SK-N-SH treated with all-trans-retinoic acid at 6 μM for 48 hours (cell line): ENCODE measurements at regions not wholly inside any gene's neighbourhood (a gene's known extent, or its start where the extent isn't known, plus 50 kb on each side); places are given as distances from the start of the nearest gene placed in this dataset.

Experiments
- ATAC-seq: fragments of 200-7000 bp; cut with Tn5 transposase; 3 replicates; pipeline ENCODE4 v1.9.1; 2020; ENCODE audit warnings: mild to moderate bottlenecking, moderate library complexity
- ARNTL ChIP-seq: fragments of 450-650 bp; formaldehyde crosslinking; IDR thresholded peaks from 2 replicates; pipeline ENCODE4 v1.5.0; 2020; ENCODE audit warnings: low read depth, mild to moderate bottlenecking, moderate library complexity, borderline replicate concordance
- BACH2 ChIP-seq: fragments of 250-450 bp; sonication (Bioruptor Pico); IDR thresholded peaks from 2 replicates; pipeline ENCODE4 v1.9.0; 2021; ENCODE audit warnings: mild to moderate bottlenecking, borderline replicate concordance
- CREB5 ChIP-seq: fragments of 250-450 bp; sonication (Bioruptor Pico); IDR thresholded peaks from 2 replicates; pipeline ENCODE4 v1.5.1; 2020; ENCODE audit warnings: low read depth, mild to moderate bottlenecking, moderate library complexity
- CSDC2 ChIP-seq: fragments of 250-450 bp; sonication (Bioruptor Pico); IDR thresholded peaks from 2 replicates; pipeline ENCODE4 v1.5.0; 2020; ENCODE audit warnings: mild to moderate bottlenecking, moderate library complexity
- CSRNP3 ChIP-seq: fragments of 250-450 bp; sonication (Bioruptor Pico); IDR thresholded peaks from 2 replicates; pipeline ENCODE4 v1.5.1; 2021; ENCODE audit warnings: mild to moderate bottlenecking, moderate library complexity
- ESRRG ChIP-seq: fragments of 250-450 bp; sonication (Bioruptor Pico); IDR thresholded peaks from 2 replicates; pipeline ENCODE4 v1.6.1; 2021; ENCODE audit warnings: mild to moderate bottlenecking
- GLIS3 ChIP-seq: fragments of 250-450 bp; sonication (Bioruptor Pico); IDR thresholded peaks from 2 replicates; pipeline ENCODE4 v1.5.0; 2020; ENCODE audit warnings: mild to moderate bottlenecking, moderate library complexity
- ISL1 ChIP-seq: fragments of 250-450 bp; sonication (Bioruptor Pico); IDR thresholded peaks from 2 replicates; pipeline ENCODE4 v2.1.2; 2022; ENCODE audit warnings: mild to moderate bottlenecking, moderate library complexity
- OSR1 ChIP-seq: fragments of 250-450 bp; sonication (Bioruptor Pico); IDR thresholded peaks from 2 replicates; pipeline ENCODE4 v1.8.0; 2022; ENCODE audit warnings: moderate library complexity, mild to moderate bottlenecking, inconsistent platforms
- PATZ1 ChIP-seq: fragments of 250-450 bp; sonication (Bioruptor Pico); IDR thresholded peaks from 2 replicates; pipeline ENCODE4 v1.8.0; 2020; ENCODE audit warnings: mild to moderate bottlenecking, moderate library complexity, borderline replicate concordance
- POU6F1 ChIP-seq: fragments of 250-450 bp; sonication (Bioruptor Pico); IDR thresholded peaks from 2 replicates; pipeline ENCODE4 v1.8.0; 2021; ENCODE audit warnings: low read depth, mild to moderate bottlenecking, moderate library complexity, borderline replicate concordance
- PPARA ChIP-seq: fragments of 250-450 bp; sonication (Bioruptor Pico); IDR thresholded peaks from 2 replicates; pipeline ENCODE4 v1.5.0; 2020; ENCODE audit warnings: mild to moderate bottlenecking, borderline replicate concordance
- RARB ChIP-seq: fragments of 250-450 bp; sonication (Bioruptor Pico); IDR thresholded peaks from 2 replicates; pipeline ENCODE4 v1.8.0; 2021; ENCODE audit warnings: mild to moderate bottlenecking, moderate library complexity
- SNAI2 ChIP-seq: fragments of 250-450 bp; sonication (Bioruptor Pico); IDR thresholded peaks from 2 replicates; pipeline ENCODE4 v1.5.0; 2020; ENCODE audit warnings: mild to moderate bottlenecking, moderate library complexity
- TCF4 ChIP-seq: fragments of 250-450 bp; sonication (Bioruptor Pico); IDR thresholded peaks from 2 replicates; pipeline ENCODE4 v1.8.0; 2021; ENCODE audit warnings: mild to moderate bottlenecking, moderate library complexity, borderline replicate concordance
- TOX ChIP-seq: fragments of 250-450 bp; sonication (Bioruptor Pico); IDR thresholded peaks from 2 replicates; pipeline ENCODE4 v1.8.0; 2021; ENCODE audit warnings: mild to moderate bottlenecking, moderate library complexity, borderline replicate concordance
- TSHZ2 ChIP-seq: fragments of 250-450 bp; sonication (Bioruptor Pico); IDR thresholded peaks from 2 replicates; pipeline ENCODE4 v1.5.0; 2020; ENCODE audit warnings: mild to moderate bottlenecking, moderate library complexity
- ZC3H10 ChIP-seq: fragments of 250-450 bp; sonication (Bioruptor Pico); IDR thresholded peaks from 2 replicates; pipeline ENCODE4 v1.5.1; 2021; ENCODE audit warnings: mild to moderate bottlenecking, moderate library complexity
- ZFP3 ChIP-seq: fragments of 250-450 bp; sonication (Bioruptor Pico); IDR thresholded peaks from 2 replicates; pipeline ENCODE4 v1.5.0; 2020; ENCODE audit warnings: mild to moderate bottlenecking, moderate library complexity
- ZFP30 ChIP-seq: fragments of 450-650 bp; formaldehyde crosslinking; IDR thresholded peaks from 2 replicates; pipeline ENCODE4 v1.5.0; 2022; ENCODE audit warnings: mild to moderate bottlenecking, moderate library complexity
- ZNF565 ChIP-seq: fragments of 450-650 bp; formaldehyde crosslinking; conservative IDR thresholded peaks from 2 replicates; pipeline ENCODE4 v1.5.0; 2020; ENCODE audit warnings: low read depth, mild to moderate bottlenecking, moderate library complexity
- ZNF70 ChIP-seq: fragments of 450-650 bp; formaldehyde crosslinking; IDR thresholded peaks from 2 replicates; pipeline ENCODE4 v1.5.0; 2020; ENCODE audit warnings: mild to moderate bottlenecking, moderate library complexity
- ZNF8 ChIP-seq: fragments of 450-650 bp; formaldehyde crosslinking; IDR thresholded peaks from 2 replicates; pipeline ENCODE4 v1.5.0; 2020; ENCODE audit warnings: mild to moderate bottlenecking, moderate library complexity

- TF ChIP-seq ISL1, result no peak
- no peak for TF ChIP-seq ZNF8
- TF ChIP-seq ZNF70, result no peak
- TF ChIP-seq CSRNP3 (CRISPR knock-in tag), result no peak
- TF ChIP-seq ZC3H10 (CRISPR knock-in tag), result no peak
- TF ChIP-seq BACH2, result no peak
- TF ChIP-seq TSHZ2 (CRISPR knock-in tag), result no peak
- no peak for TF ChIP-seq ZFP3 (CRISPR knock-in tag)
- no peak for TF ChIP-seq OSR1 (CRISPR knock-in tag)
- TF ChIP-seq ZNF565 (CRISPR knock-in tag), result no peak
- no peak for TF ChIP-seq SNAI2 (CRISPR knock-in tag)
- no peak for TF ChIP-seq CREB5 (CRISPR knock-in tag)
- TF ChIP-seq, all 23 proteins: peak for 0
- ATAC-seq, result no peak
Measured at GRCh38 chr9:87070336-87070735, 123.0 kb upstream of the GAS1 start.

GRCh38 chr9:87071473-87071872, 124.2 kb upstream of the GAS1 start:
- no peak for TF ChIP-seq PATZ1 (CRISPR knock-in tag)
- no peak for TF ChIP-seq POU6F1 (CRISPR knock-in tag)
- no peak for TF ChIP-seq BACH2
- TF ChIP-seq PPARA, result no peak
- TF ChIP-seq ESRRG (CRISPR knock-in tag), result no peak
- TF ChIP-seq ZNF565 (CRISPR knock-in tag), result no peak
- no peak for TF ChIP-seq RARB (CRISPR knock-in tag)
- TF ChIP-seq ZFP3 (CRISPR knock-in tag), result no peak
- no peak for TF ChIP-seq ISL1
- no peak for TF ChIP-seq CSDC2
- TF ChIP-seq TCF4 (CRISPR knock-in tag), result no peak
- TF ChIP-seq GLIS3 (CRISPR knock-in tag), result no peak
- TF ChIP-seq ARNTL, result no peak
- ATAC-seq, result no peak

GRCh38 chr9:87073692-87074091, 126.4 kb upstream of the GAS1 start:
- no peak for ATAC-seq
- TF ChIP-seq TOX (CRISPR knock-in tag) (no peak), RARB (CRISPR knock-in tag) (no peak), SNAI2 (CRISPR knock-in tag) (no peak), ZNF8 (no peak), ESRRG (CRISPR knock-in tag) (no peak)

GRCh38 chr9:87075537-87075936, 128.2 kb upstream of the GAS1 start:
- ATAC-seq, result no peak
- TF ChIP-seq GLIS3 (CRISPR knock-in tag) (no peak), PATZ1 (CRISPR knock-in tag) (no peak), SNAI2 (CRISPR knock-in tag) (no peak), ARNTL (no peak), ZFP30 (CRISPR knock-in tag) (no peak), TSHZ2 (CRISPR knock-in tag) (no peak)
